Stimulated activated CD4-positive, alpha-beta T cell treated with anti-CD3 and anti-CD28 coated beads, Interleukin-2, amount 100 ng/mL, for 24 hours (primary cell): ENCODE measurements at regions not wholly inside any gene's neighbourhood (a gene's known extent, or its start where the extent isn't known, plus 50 kb on each side); places are given as distances from the start of the nearest gene placed in this dataset.
"Not testable (repeated sequence)": the region's sequence is repeated elsewhere in the genome, so short reads cannot be mapped to it uniquely, and the experiment has no call there.

Experiments used
- DNase-seq, 2 donors: peaks; one replicate each; pipeline ENCODE4 v3.0.0-alpha.2; 2020

- peak; percentile 22 to 40 for DNase-seq
Observed at GRCh38 chrX:41009850-41010846, 75.1 kb upstream of the USP9X start.

GRCh38 chrX:41014776-41015360, 70.4 kb upstream of the USP9X start:
- DNase-seq: peak in 1 of 2 donors; percentile 6

- DNase-seq: not testable (repeated sequence)
Observed at GRCh38 chrX:41017785-41018184, 67.5 kb upstream of the USP9X start.

- DNase-seq: not testable (repeated sequence)
Observed at GRCh38 chrX:41018391-41019040, 66.7 kb upstream of the USP9X start.

- DNase-seq: no peak
Observed at GRCh38 chrX:41019041-41019392, 66.2 kb upstream of the USP9X start.

GRCh38 chrX:41022566-41022965, 62.7 kb upstream of the USP9X start:
- DNase-seq: no peak

GRCh38 chrX:41023098-41023497, 62.1 kb upstream of the USP9X start:
- no peak for DNase-seq

GRCh38 chrX:41024335-41024734, 60.9 kb upstream of the USP9X start:
- DNase-seq: not testable (repeated sequence)

- no peak for DNase-seq
Observed at GRCh38 chrX:41024755-41025154, 60.5 kb upstream of the USP9X start.

- DNase-seq: no peak
Observed at GRCh38 chrX:41025926-41026701, 59.1 kb upstream of the USP9X start.

GRCh38 chrX:41026702-41027078, 58.6 kb upstream of the USP9X start:
- no peak for DNase-seq

- DNase-seq: no peak
Observed at GRCh38 chrX:41029332-41029731, 55.9 kb upstream of the USP9X start.

- DNase-seq: no peak
Observed at GRCh38 chrX:41031256-41031967, 53.8 kb upstream of the USP9X start.

GRCh38 chrX:41033299-41033698, 51.9 kb upstream of the USP9X start:
- no peak for DNase-seq

GRCh38 chrX:41034902-41035301, 50.3 kb upstream of the USP9X start:
- not testable (repeated sequence) for DNase-seq
